ENCODE measurements at regions not wholly inside any gene's neighbourhood (a gene's known extent, or its start where the extent isn't known, plus 50 kb on each side); places are given as distances from the start of the nearest gene placed in this dataset.

DNA sequence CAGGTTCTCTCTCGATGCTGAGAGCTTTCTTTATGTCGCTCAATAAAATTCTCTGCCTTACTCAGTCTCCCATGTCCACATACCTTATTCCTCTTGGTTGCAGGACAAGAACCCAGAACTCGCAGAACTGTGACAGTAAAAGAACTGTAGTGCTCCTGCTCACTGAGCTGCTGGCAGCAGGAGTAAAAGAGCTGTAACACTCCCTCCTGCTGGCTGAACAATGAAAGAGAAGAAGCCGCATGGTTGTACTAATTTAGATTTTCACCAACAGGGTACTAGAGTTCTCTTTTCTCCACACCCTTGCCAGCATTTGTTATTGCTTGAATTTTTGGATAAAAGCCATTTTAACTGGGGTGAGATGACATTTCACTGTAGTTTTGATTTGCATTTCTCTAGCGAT lies 433.2 kb downstream of the GUCY1A2 start:
- peaks cover 7% of the 10 kb centered on the region for H3K9me3 Mint-ChIP-seq
- H3K27ac Mint-ChIP-seq, result no peak overlapping the region
- H3K4me1 Mint-ChIP-seq, result no peaks in the 10 kb centered on the region
- ATAC-seq, result no peak
- no peak overlapping the region for H3K4me3 Mint-ChIP-seq
- no peaks in the 10 kb centered on the region for H3K36me3 Mint-ChIP-seq
- no peaks in the 10 kb centered on the region for H3K27me3 Mint-ChIP-seq

GRCh38 chr11:106594751-106595351 lies 423.4 kb downstream of the GUCY1A2 start:
- H3K27ac Mint-ChIP-seq, result no peak overlapping the region
- H3K27me3 Mint-ChIP-seq, result no peaks in the 10 kb centered on the region
- H3K4me1 Mint-ChIP-seq, result no peaks in the 10 kb centered on the region
- H3K9me3 Mint-ChIP-seq, result peaks cover 7% of the 10 kb centered on the region
- no peak for ATAC-seq
- no peak overlapping the region for H3K4me3 Mint-ChIP-seq
- H3K36me3 Mint-ChIP-seq, result no peaks in the 10 kb centered on the region

DNA sequence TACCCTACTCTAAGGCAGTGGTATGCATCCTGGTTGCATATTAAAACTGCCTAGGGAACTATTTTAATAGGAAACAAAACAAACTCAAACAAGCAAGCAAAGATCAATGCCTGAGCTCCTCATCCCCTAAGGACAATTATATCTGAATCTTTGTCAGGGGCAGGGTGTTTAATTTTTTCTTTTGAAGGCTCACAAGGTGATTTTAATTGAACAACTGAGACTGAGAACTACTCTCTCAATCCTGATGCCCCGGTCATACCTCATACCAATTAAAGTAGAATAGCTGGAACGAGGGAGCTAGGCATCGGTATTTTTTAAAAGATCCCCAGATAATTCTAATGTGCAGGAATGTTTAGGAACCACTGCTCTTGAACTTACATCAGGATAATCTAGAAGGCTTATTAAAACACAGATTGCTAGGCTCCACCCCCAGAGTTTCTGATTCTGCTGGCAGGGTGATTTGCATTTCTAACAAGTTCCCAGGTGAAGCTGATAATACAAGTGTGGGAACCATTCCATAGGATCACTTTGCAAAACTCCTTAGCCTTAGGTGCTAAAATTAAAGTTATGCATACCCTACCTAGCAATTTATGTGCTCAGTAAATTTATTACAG lies 416.5 kb downstream of the GUCY1A2 start:
- H3K27ac Mint-ChIP-seq, result no peak overlapping the region
- H3K27me3 Mint-ChIP-seq, result no peaks in the 10 kb centered on the region
- ATAC-seq, result no peak
- no peak overlapping the region for H3K4me3 Mint-ChIP-seq
- no peaks in the 10 kb centered on the region for H3K36me3 Mint-ChIP-seq
- H3K9me3 Mint-ChIP-seq, result peaks cover under 1% of the 10 kb centered on the region
- H3K4me1 Mint-ChIP-seq, result no peaks in the 10 kb centered on the region

GRCh38 chr11:106608677-106609076 lies 409.6 kb downstream of the GUCY1A2 start:
- ATAC-seq, result no peak
- Mint-ChIP-seq H3K4me3 (no peak overlapping the region), H3K9me3 (peaks cover 2% of the 10 kb centered on the region), H3K27ac (no peak overlapping the region), H3K36me3 (no peaks in the 10 kb centered on the region), H3K27me3 (no peaks in the 10 kb centered on the region), H3K4me1 (no peaks in the 10 kb centered on the region)

GRCh38 chr11:106614262-106614661 lies 404.0 kb downstream of the GUCY1A2 start:
- no peak for ATAC-seq
- H3K27ac Mint-ChIP-seq, result no peak overlapping the region
- H3K36me3 Mint-ChIP-seq, result no peaks in the 10 kb centered on the region
- peaks cover 5% of the 10 kb centered on the region for H3K9me3 Mint-ChIP-seq
- H3K4me3 Mint-ChIP-seq, result no peak overlapping the region
- no peaks in the 10 kb centered on the region for H3K27me3 Mint-ChIP-seq
- H3K4me1 Mint-ChIP-seq, result no peaks in the 10 kb centered on the region

DNA sequence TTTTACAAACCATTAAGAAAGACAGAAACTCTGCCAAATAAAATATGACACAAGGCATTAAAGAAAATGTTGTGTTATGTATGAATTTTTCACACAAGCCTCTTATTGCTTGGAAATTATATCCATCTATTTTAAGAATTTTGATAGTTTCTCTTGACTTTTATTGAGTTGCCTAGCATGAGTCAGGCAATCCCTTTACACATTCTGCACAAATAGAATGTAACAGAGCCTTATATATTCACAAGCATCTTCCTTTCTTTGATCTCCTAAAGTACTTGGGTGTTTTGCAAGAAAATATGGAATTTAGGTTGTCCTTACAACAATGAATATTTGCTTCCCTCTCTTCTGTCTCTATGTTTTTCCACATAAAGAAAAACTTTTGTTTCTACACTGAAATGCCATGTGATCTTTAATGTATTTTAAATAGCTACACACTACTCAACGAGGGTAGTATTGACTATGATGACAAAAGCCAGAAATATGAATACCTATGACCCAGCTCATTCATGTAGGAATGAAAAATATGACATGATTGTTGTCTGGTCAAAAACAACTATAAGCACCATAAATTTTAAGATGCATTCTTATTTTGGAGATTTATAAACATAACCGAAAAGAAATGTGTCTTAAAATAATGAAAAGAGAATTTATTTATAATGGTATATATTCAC lies 398.8 kb downstream of the GUCY1A2 start:
- no peaks in the 10 kb centered on the region for H3K27me3 Mint-ChIP-seq
- H3K4me1 Mint-ChIP-seq, result no peaks in the 10 kb centered on the region
- no peaks in the 10 kb centered on the region for H3K36me3 Mint-ChIP-seq
- H3K9me3 Mint-ChIP-seq, result peaks cover 3% of the 10 kb centered on the region
- no peak for ATAC-seq
- H3K4me3 Mint-ChIP-seq, result no peak overlapping the region
- H3K27ac Mint-ChIP-seq, result no peak overlapping the region

DNA sequence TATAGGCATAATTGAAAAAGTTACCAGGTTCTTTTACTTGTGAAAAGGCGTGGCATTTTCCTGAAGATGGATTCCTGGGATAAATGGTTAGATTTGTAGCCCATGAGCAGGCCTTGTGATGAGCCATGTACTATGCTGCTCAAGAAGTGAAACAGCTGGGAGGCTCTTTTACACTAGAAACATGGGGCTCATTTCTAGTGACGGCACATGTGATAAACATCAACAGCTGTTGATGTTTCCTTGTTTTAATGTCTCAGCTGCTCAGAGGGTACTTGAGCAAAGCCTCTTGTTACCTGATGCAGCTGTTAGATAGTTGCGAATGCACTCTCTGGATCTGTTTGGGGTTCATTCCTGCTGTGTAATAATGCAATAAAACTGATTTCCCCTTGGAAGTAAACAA lies 396.8 kb downstream of the GUCY1A2 start:
- Mint-ChIP-seq H3K9me3 (peaks cover 3% of the 10 kb centered on the region), H3K27ac (no peak overlapping the region), H3K27me3 (no peaks in the 10 kb centered on the region), H3K36me3 (no peaks in the 10 kb centered on the region), H3K4me1 (no peaks in the 10 kb centered on the region), H3K4me3 (no peak overlapping the region)
- ATAC-seq, result no peak

Data from stimulated activated memory B cell treated with anti-CD40 and anti-IgM and Interleukin-4, amounts not matched to agents 10 μg/mL and 1 μg/mL and 100 μg/mL, for 72 hours (primary cell).